ENCODE measurements at regions not wholly inside any gene's neighbourhood (a gene's known extent, or its start where the extent isn't known, plus 50 kb on each side); places are given as distances from the start of the nearest gene placed in this dataset.
"Not testable (repeated sequence)": the region's sequence is repeated elsewhere in the genome, so short reads cannot be mapped to it uniquely, and the experiment has no call there.

DNA sequence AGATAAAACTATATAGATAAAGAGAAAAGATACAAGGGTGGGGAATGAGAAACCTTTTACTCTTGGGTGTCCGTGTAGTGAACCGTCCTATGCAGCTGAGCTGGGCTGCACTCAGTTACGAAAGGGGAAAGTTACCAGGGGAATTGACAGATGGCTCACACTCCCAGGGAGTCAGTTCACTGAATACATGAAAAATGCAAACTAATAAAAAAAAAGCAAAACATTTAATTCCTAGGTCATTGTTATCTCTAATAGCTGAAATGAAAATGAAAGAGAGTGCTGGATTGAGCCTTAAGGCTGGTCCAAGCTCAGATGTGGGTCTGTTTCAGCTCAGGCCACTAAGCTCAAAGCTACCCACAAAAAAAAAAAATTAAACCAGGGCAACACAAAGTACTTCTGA is 138.0 kb downstream of the THBS2 start:
- H3K27me3 ChIP-seq = no peaks in the 10 kb centered on the region
- no peak overlapping the region for H3K27ac ChIP-seq
- TF ChIP-seq, protein P1, sequence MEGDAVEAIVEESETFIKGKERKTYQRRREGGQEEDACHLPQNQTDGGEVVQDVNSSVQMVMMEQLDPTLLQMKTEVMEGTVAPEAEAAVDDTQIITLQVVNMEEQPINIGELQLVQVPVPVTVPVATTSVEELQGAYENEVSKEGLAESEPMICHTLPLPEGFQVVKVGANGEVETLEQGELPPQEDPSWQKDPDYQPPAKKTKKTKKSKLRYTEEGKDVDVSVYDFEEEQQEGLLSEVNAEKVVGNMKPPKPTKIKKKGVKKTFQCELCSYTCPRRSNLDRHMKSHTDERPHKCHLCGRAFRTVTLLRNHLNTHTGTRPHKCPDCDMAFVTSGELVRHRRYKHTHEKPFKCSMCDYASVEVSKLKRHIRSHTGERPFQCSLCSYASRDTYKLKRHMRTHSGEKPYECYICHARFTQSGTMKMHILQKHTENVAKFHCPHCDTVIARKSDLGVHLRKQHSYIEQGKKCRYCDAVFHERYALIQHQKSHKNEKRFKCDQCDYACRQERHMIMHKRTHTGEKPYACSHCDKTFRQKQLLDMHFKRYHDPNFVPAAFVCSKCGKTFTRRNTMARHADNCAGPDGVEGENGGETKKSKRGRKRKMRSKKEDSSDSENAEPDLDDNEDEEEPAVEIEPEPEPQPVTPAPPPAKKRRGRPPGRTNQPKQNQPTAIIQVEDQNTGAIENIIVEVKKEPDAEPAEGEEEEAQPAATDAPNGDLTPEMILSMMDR (IDR thresholded peaks at IDR 0.05) = no peak
- H3K36me3 ChIP-seq = no peaks in the 10 kb centered on the region
- no peak for DNase-seq (ENCODE audit: low spot score in 2 of 2)
- H3K4me3 ChIP-seq = no peak overlapping the region
- H3K9me3 ChIP-seq = no peaks in the 10 kb centered on the region
- intact Hi-C loops (cut with DNase I) = no loop called here
- H3K4me1 ChIP-seq = no peaks in the 10 kb centered on the region

DNA sequence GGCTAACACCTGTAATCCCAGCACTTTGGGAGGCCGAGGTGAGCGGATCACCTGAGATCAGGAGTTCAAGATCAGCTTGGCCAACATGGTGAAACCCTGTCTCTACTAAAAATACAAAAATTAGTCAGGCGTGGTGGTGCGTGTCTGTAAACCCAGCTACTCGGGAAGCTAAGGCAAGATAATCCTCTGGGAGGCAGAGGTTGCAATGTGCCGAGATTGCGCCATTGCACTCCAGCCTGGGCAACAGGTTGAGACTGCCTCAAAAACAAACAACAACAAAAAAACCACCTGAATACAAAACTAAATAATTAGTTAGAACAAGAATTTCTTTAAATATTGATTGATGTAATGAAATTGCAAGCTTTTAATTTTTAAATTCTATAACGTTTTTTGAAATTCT is 139.0 kb downstream of the THBS2 start:
- H3K27me3 ChIP-seq; H3K27ac ChIP-seq; intact Hi-C loops (cut with DNase I); DNase-seq (ENCODE audit: low spot score in 2 of 2); H3K4me3 ChIP-seq; H3K4me1 ChIP-seq; H3K36me3 ChIP-seq; H3K9me3 ChIP-seq: not testable (repeated sequence)

DNA sequence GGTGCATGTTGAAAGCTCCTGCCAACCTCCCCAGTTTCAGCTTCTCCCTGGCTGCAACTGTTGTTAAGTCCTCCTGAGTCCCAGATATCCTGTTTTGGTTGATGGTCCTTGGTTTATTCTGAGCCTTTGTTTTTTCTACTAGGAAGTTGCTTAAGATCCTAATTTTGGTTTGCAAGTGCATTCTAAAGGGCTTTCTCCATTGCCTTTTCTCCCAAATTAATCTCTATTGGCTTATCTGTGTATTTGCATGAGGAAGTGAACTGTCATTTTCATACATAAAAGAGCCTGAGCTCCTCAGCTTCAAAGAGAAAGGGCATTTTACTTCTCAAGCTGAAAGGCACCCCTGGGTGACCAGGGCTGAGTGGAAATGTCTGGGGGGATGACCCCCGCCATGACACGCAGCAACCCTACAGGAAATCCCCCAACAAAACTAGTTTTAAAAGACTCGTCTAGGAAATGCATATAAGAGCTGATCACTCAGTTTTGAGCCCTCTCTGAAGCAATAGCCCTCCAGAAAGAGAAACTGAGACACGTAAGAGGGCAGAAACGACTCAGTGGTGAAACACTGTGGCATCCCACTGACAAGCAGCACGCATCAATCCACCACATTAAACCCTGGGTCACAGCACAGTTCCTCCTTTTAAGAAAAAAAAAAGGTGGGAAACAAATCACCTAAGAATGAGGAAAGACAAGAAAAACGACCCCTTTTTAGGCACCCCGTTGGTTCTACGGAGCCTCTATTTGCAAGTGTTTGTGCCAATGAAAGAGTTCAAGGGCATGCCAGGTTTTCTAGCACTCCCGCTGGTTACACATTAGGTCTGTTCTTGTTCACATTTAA is 140.9 kb downstream of the THBS2 start:
- Histone ChIP-seq H3K4me3 (no peak overlapping the region), H3K36me3 (no peaks in the 10 kb centered on the region), H3K9me3 (no peaks in the 10 kb centered on the region), H3K27me3 (no peaks in the 10 kb centered on the region), H3K4me1 (no peaks in the 10 kb centered on the region), H3K27ac (no peak overlapping the region)
- TF ChIP-seq, protein P1 (IDR thresholded peaks at IDR 0.05) = no peak
- intact Hi-C loops (cut with DNase I) = no loop called here
- no peak for DNase-seq (ENCODE audit: low spot score in 2 of 2)

DNA sequence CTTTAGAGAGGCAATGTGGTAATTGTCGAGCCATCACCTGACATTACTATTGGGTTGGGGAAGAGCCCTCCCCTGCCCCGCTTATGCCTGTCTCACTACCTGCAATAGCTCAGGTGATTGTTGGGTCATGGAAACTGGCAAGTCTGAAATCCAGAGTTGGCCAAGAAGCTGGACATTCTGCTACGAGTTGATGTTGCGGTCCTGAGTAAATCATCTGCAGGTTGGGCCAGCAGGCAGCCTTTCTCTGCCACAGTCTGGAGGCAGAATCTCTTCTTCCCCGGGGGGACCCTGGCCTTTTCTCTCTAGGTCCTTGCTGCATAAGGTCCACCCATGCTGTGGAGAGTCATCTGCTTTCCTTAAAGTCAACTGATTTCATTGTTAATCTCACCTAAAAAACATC is 142.4 kb downstream of the THBS2 start:
- H3K36me3 ChIP-seq = no peaks in the 10 kb centered on the region
- H3K4me1 ChIP-seq = no peaks in the 10 kb centered on the region
- no peak for DNase-seq (ENCODE audit: low spot score in 2 of 2)
- TF ChIP-seq, protein P1 (IDR thresholded peaks at IDR 0.05) = no peak
- H3K27me3 ChIP-seq = no peaks in the 10 kb centered on the region
- intact Hi-C loops (cut with DNase I) = no loop called here
- no peaks in the 10 kb centered on the region for H3K9me3 ChIP-seq
- no peak overlapping the region for H3K4me3 ChIP-seq
- no peak overlapping the region for H3K27ac ChIP-seq

DNA sequence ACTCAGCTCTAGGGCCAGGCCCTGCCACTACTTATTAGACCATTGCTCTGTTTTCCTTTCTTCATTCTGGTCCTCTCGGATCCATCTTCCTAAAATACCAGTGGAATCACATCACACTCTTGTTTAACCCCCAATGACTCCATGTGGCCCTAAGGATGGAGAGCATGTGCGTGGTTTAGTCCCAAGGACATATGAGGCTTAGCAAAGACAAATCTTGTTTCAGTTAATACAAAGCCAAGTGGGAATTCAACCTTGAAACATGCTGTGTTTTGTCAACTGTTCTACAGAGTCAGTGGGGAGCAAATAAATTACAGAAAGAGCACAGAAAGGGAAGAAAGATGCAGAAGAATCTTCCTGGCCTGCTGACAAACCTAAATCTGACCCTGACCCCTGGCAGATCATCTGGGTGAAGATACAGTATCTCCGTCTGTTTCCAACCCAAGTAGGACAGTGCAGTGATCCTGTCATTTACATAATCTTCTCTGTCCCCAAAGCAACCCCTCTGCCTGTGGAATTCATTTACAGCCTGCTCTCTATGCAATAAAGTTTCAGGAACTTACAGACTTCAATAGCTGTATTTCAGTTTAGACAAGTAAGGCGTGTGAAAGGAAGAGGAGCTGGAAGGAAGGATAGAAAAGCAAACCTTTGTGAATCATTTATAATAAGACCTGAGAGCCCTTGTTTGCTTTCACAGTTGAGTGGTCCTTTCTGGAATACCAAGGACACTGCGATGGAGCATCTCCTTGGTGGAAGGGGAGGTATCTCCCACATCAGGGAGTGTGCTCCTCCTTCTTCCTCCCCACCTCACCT is 144.0 kb downstream of the THBS2 start:
- TF ChIP-seq, protein P1 (IDR thresholded peaks at IDR 0.05) = no peak

DNA sequence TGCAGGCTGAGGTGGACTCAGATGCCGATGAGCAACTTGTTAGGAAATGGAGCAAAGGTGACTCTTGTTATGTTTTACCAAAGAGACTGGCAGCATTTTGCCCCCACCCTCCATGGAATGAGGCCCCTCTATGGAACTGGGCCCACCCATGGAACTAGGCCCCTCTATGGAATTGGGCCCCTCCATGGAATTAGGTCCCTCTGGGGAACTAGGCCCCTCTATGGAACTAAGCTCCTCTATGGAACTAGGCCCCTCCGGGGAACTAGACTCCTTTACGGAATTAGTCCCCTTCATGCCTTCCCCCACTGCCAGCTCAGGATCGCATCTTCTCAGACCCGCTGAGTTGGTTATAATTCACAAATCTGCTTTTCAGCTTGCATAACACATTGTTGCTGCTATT is 144.9 kb downstream of the THBS2 start:
- intact Hi-C loops (cut with DNase I) = no loop called here
- Histone ChIP-seq H3K36me3 (no peaks in the 10 kb centered on the region), H3K4me3 (no peak overlapping the region), H3K4me1 (no peaks in the 10 kb centered on the region), H3K27me3 (no peaks in the 10 kb centered on the region), H3K9me3 (no peaks in the 10 kb centered on the region), H3K27ac (no peak overlapping the region)
- TF ChIP-seq, protein P1 (IDR thresholded peaks at IDR 0.05) = no peak
- DNase-seq (ENCODE audit: low spot score in 2 of 2) = no peak

More for the DNA sequence above, 144.0 kb downstream of the THBS2 start:
- DNase-seq (ENCODE audit: low spot score in 2 of 2) = no peak
- Histone ChIP-seq H3K27me3 (no peaks in the 10 kb centered on the region), H3K27ac (no peak overlapping the region), H3K4me1 (no peaks in the 10 kb centered on the region), H3K4me3 (no peak overlapping the region), H3K36me3 (no peaks in the 10 kb centered on the region), H3K9me3 (no peaks in the 10 kb centered on the region)
- intact Hi-C loops (cut with DNase I) = no loop called here

Data from ascending aorta (tissue), 2 donors.